ENCODE measurements at regions not wholly inside any gene's neighbourhood (a gene's known extent, or its start where the extent isn't known, plus 50 kb on each side); places are given as distances from the start of the nearest gene placed in this dataset.

GRCh38 chr10:20492447-20492846 lies 404.7 kb downstream of the NEBL start (continued):
- TF ChIP-seq MXD1 (CRISPR knock-in tag; IDR thresholded peaks at IDR 0.05) = no peak
- TF ChIP-seq SP140L (CRISPR knock-in tag; IDR thresholded peaks at IDR 0.05; ENCODE audit: borderline replicate concordance) = no peak

GRCh38 chr10:20489961-20490360 lies 407.1 kb downstream of the NEBL start:
- no peak overlapping the region for H2AFZ ChIP-seq (ENCODE audit: low read length)
- no peaks in the 10 kb centered on the region for H3K27me3 ChIP-seq (ENCODE audit: control insufficient read depth in 1 of 2, insufficient read depth in 2 of 2, low read length in 2 of 2)
- no TSS peak for BruUV-seq (replicated peaks)
- H3K4me1 ChIP-seq (ENCODE audit: insufficient read depth, low read length) = no peaks in the 10 kb centered on the region
- H3K9ac ChIP-seq (ENCODE audit: insufficient read depth, low read depth, low read length) = no peak overlapping the region
- 5% methylated on average over 4 of the region's 4 CpGs for WGBS (ENCODE audit: low lambda C conversion rate)
- FAIRE-seq = no peak
- H3K27ac ChIP-seq (ENCODE audit: extremely low read length, insufficient read depth, low read length) = no peak overlapping the region
- TF ChIP-seq CENPX (CRISPR knock-in tag; IDR thresholded peaks at IDR 0.05) (no peak), TBP (CRISPR knock-in tag; IDR thresholded peaks at IDR 0.05) (no peak), PHF21A (CRISPR knock-in tag; IDR thresholded peaks at IDR 0.05) (no peak), ZNF329 (CRISPR knock-in tag; IDR thresholded peaks at IDR 0.05; ENCODE audit: low read depth) (no peak), MLXIP (CRISPR knock-in tag; IDR thresholded peaks at IDR 0.05; ENCODE audit: borderline replicate concordance) (no peak), RNF219 (CRISPR knock-in tag; IDR thresholded peaks at IDR 0.05) (no peak)
- peaks cover 43% of the 10 kb centered on the region for H3K9me3 ChIP-seq (ENCODE audit: low read length)
- H4K20me1 ChIP-seq (ENCODE audit: insufficient read depth, low read length) = no peaks in the 10 kb centered on the region
- DNase-seq (ENCODE audit: low spot score) = no peak
- H3K79me2 ChIP-seq (ENCODE audit: insufficient read depth, low read length) = no peaks in the 10 kb centered on the region
- ChIA-PET CTCF (ENCODE audit: low intra/inter-chr PET ratio, low total read pairs) (no interaction called here), POLR2A (no interaction called here)
- H3K36me3 ChIP-seq (replicated peaks in 1 of 2; ENCODE audit: control insufficient read depth in 1 of 2, insufficient read depth in 2 of 2, low read length in 2 of 2) = no peaks in the 10 kb centered on the region
- intact Hi-C loops (cut with micrococcal nuclease; ENCODE audit: unreplicated experiment) = no loop called here
- H3K4me3 ChIP-seq (replicated peaks in 1 of 3; ENCODE audit: insufficient read depth in 1 of 3, low read depth in 2 of 3, low read length in 3 of 3) = no peak overlapping the region
- H3K4me2 ChIP-seq (ENCODE audit: low read depth, low read length) = no peak overlapping the region
- ATAC-seq = no peak
- in situ Hi-C loops (cut with HindIII; ENCODE audit: extremely low pct_ligation_motif_present, low pct_unique_long_range_greater_than_20kb) = no loop called here

All from HepG2 (cell line).